H1 (cell line): ENCODE measurements at regions not wholly inside any gene's neighbourhood (a gene's known extent, or its start where the extent isn't known, plus 50 kb on each side); places are given as distances from the start of the nearest gene placed in this dataset.

ENCODE experiments used
- CHD1 ChIP-seq: IDR thresholded peaks from 2 replicates; pipeline ENCODE4 v1.6.1; 2012; ENCODE audit warnings: low read depth, low read length, improper control_type of control experiment
- RBBP5 ChIP-seq: IDR thresholded peaks from 2 replicates; pipeline ENCODE4 v1.7.1; 2012; ENCODE audit warnings: low read depth, mild to moderate bottlenecking, inconsistent platforms, low read length, moderate library complexity, borderline replicate concordance
- TF ChIP-seq, protein P1 (sequence below), 3 experiments: IDR thresholded peaks; 1 replicate in 2 of 3; 2 replicates in 1 of 3; pipeline versions ENCODE4 v1.5.1 to v1.6.1; 2011; ENCODE audit warnings: low read length in 3 of 3, mild to moderate bottlenecking in 3 of 3, inconsistent platforms in 2 of 3, low read depth in 1 of 3, moderate library complexity in 1 of 3; ENCODE audit not compliant: insufficient read depth in 1 of 3; ENCODE audit errors: control extremely low read depth in 1 of 3
- TF ChIP-seq, protein P2 (sequence below): IDR thresholded peaks from 2 replicates; pipeline ENCODE4 v1.6.1; 2012; ENCODE audit warnings: inconsistent platforms

DNA sequence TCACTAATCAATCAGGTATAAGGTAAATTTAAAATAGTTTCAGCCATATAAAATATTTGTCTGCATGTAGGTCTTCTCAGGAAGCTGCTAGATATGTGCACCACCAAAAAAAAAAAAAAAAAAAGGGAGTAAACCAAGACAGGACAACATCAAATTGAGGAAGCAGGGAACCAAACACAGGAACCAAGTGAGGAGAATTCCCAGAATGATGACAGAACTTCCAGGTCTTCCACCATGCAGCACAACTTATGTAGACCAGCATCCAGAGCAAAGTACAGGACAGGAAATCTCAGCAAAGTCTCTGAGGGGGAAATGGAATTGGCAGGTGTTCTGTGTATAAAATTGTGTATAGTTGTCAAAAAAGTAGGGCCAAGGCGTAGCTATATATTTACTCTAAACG lies 101.2 kb upstream of the CTSC start:
- TF ChIP-seq CHD1, result no peak
- TF ChIP-seq, protein P1, sequence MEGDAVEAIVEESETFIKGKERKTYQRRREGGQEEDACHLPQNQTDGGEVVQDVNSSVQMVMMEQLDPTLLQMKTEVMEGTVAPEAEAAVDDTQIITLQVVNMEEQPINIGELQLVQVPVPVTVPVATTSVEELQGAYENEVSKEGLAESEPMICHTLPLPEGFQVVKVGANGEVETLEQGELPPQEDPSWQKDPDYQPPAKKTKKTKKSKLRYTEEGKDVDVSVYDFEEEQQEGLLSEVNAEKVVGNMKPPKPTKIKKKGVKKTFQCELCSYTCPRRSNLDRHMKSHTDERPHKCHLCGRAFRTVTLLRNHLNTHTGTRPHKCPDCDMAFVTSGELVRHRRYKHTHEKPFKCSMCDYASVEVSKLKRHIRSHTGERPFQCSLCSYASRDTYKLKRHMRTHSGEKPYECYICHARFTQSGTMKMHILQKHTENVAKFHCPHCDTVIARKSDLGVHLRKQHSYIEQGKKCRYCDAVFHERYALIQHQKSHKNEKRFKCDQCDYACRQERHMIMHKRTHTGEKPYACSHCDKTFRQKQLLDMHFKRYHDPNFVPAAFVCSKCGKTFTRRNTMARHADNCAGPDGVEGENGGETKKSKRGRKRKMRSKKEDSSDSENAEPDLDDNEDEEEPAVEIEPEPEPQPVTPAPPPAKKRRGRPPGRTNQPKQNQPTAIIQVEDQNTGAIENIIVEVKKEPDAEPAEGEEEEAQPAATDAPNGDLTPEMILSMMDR (IDR thresholded peaks at IDR 0.05; ENCODE audit: control extremely low read depth in 1 of 3, insufficient read depth in 1 of 3, low read depth in 1 of 3, low read length in 3 of 3), result no peak
- no peak for TF ChIP-seq RBBP5
- TF ChIP-seq, protein P2, sequence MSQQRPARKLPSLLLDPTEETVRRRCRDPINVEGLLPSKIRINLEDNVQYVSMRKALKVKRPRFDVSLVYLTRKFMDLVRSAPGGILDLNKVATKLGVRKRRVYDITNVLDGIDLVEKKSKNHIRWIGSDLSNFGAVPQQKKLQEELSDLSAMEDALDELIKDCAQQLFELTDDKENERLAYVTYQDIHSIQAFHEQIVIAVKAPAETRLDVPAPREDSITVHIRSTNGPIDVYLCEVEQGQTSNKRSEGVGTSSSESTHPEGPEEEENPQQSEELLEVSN, result no peak
